Esophagus muscularis mucosa (tissue), 3 donors: ENCODE measurements at regions not wholly inside any gene's neighbourhood (a gene's known extent, or its start where the extent isn't known, plus 50 kb on each side); places are given as distances from the start of the nearest gene placed in this dataset.

Experiments
- CTCF ChIP-seq, 3 experiments: fragments of 200-600 bp in 2 of 3; fragments of 450-650 bp in 1 of 3; sonication (generic) in 2 of 3; IDR thresholded peaks; one replicate each; pipeline ENCODE4 v1.5.1; 2017 to 2019; ENCODE audit warnings: antibody characterized with exemption in 3 of 3, mild to moderate bottlenecking in 2 of 3, moderate library complexity in 1 of 3
- POLR2A ChIP-seq: fragments of 450-650 bp; IDR thresholded peaks from one replicate; pipeline ENCODE4 v1.6.1; 2017; ENCODE audit warnings: antibody characterized with exemption, moderate library complexity, mild to moderate bottlenecking, low read depth
- POLR2AphosphoS5 ChIP-seq, 2 donors: sonication (generic); formaldehyde crosslinking; IDR thresholded peaks; one replicate each; pipeline ENCODE4 v1.6.1; 2017; ENCODE audit warnings: antibody characterized with exemption in 2 of 2

- no peak for TF ChIP-seq CTCF (IDR thresholded peaks at IDR 0.05)
- no peak for TF ChIP-seq POLR2A
- no peak for TF ChIP-seq POLR2AphosphoS5 (IDR thresholded peaks at IDR 0.05)
Observed at GRCh38 chr6:141153563-141153962, 979.2 kb upstream of the GJE1 start.
